NB4 (cell line): ENCODE measurements at regions not wholly inside any gene's neighbourhood (a gene's known extent, or its start where the extent isn't known, plus 50 kb on each side); places are given as distances from the start of the nearest gene placed in this dataset.

Experiments
- DNase-seq: peaks from one replicate; pipeline ENCODE4 v3.0.0; 2010; ENCODE audit warnings: low read depth
- H3K4me3 ChIP-seq: one replicate; pipeline ENCODE4 v1.5.1; 2011; ENCODE audit warnings: mild to moderate bottlenecking, low read depth, low read length, moderate library complexity
- MYC ChIP-seq: IDR thresholded peaks from 2 replicates; pipeline ENCODE4 v1.6.1; 2011; ENCODE audit warnings: low read depth, low read length
- POLR2A ChIP-seq: IDR thresholded peaks from 2 replicates; pipeline ENCODE4 v1.6.1; 2011; ENCODE audit warnings: mild to moderate bottlenecking; ENCODE audit not compliant: insufficient read length; ENCODE audit errors: extremely low read depth
- TF ChIP-seq, protein P1 (sequence below): IDR thresholded peaks from 2 replicates; pipeline ENCODE4 v1.6.1; 2011; ENCODE audit warnings: low read depth, low read length
- TF ChIP-seq, protein P2 (sequence below): IDR thresholded peaks from one replicate; pipeline ENCODE4 v1.5.1; 2012; ENCODE audit warnings: low read depth, low read length

DNA sequence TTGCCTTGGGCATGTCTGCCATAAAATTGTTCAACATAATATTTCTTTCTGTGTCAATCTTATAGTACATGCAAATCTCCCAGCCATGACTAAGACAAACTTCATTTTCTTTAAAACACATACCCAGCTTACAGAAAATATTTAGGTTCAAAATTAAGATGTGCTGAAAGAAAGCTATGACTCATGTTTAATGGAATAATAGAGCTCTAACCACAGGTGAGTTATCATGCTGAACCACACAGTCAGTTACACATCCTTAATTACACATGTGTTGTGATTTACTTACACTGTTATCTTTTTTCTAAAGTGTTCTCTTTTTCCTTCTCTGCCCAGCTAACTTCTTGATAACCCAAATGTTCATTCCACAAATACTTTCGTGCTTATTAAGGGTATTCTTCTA is 1831.2 kb downstream of the OLFM4 start:
- no peak for DNase-seq
- no peak overlapping the region for H3K4me3 ChIP-seq
- TF ChIP-seq POLR2A = no peak
- TF ChIP-seq, protein P1, sequence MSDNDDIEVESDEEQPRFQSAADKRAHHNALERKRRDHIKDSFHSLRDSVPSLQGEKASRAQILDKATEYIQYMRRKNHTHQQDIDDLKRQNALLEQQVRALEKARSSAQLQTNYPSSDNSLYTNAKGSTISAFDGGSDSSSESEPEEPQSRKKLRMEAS = no peak
- TF ChIP-seq, protein P2, sequence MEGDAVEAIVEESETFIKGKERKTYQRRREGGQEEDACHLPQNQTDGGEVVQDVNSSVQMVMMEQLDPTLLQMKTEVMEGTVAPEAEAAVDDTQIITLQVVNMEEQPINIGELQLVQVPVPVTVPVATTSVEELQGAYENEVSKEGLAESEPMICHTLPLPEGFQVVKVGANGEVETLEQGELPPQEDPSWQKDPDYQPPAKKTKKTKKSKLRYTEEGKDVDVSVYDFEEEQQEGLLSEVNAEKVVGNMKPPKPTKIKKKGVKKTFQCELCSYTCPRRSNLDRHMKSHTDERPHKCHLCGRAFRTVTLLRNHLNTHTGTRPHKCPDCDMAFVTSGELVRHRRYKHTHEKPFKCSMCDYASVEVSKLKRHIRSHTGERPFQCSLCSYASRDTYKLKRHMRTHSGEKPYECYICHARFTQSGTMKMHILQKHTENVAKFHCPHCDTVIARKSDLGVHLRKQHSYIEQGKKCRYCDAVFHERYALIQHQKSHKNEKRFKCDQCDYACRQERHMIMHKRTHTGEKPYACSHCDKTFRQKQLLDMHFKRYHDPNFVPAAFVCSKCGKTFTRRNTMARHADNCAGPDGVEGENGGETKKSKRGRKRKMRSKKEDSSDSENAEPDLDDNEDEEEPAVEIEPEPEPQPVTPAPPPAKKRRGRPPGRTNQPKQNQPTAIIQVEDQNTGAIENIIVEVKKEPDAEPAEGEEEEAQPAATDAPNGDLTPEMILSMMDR = no peak

DNA sequence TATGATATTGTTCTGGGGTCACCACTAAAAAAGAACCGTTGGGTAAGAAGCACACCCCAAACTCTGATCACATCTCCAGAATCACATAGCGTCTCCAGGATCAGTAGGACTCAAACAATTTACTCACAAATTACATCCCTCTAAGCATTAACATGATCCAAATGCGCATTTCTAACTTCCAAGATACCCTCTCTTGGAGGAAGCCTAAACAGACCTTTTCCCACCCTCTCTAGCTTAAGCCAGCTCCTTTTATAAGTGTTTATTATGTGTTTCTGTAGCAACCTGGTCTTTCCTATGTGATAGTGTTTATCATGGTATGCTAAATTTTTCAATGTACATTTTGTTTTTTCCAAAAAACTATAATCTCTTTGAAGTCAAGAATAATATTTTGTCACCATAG is 1846.5 kb downstream of the OLFM4 start:
- H3K4me3 ChIP-seq = no peak overlapping the region
- no peak for TF ChIP-seq MYC
- TF ChIP-seq, protein P2 = no peak
- TF ChIP-seq POLR2A = no peak
- TF ChIP-seq, protein P1 = no peak
- DNase-seq = no peak

DNA sequence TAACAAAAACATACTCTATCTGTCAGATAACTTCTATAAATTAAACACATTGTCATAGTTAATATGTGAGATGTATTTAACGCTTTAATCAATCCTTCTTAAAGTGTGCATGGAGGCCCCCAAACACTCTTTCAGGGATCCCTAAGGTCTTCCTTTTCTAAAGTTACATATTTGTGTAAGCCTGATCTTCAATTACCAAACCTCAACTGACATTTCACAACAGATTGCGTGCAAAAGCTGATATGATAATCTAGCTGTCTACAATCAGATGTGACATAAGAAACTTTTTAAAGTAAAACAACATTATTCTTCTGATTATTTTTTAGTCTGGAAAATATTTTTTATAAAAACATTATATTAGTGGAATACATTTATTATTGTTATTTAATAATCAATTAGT is 1850.4 kb downstream of the OLFM4 start:
- peak; percentile 28 for DNase-seq
- H3K4me3 ChIP-seq = no peak overlapping the region
- TF ChIP-seq MYC (no peak), POLR2A (no peak)
- TF ChIP-seq, protein P2 = no peak
- TF ChIP-seq, protein P1 = no peak

DNA sequence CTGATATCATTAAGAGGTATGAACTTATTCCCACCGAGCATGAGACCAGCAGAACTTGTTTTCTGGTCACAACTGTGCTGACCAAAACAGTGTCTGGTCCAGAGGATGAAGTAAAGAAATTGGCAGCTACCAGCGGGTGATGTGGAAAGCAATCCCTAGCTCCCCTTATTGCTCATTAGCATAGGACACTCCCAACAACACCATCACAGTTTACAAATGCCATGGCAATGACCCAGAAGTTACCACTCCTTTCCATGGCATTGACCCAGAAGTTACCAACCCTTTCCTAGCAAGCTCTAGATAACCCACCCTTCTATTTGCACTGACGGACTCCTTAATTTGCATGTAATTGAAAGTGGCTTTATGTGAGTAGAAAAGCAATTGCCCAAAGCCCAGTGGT is 1856.1 kb downstream of the OLFM4 start:
- no peak overlapping the region for H3K4me3 ChIP-seq
- no peak for TF ChIP-seq MYC
- TF ChIP-seq POLR2A = no peak
- TF ChIP-seq, protein P2 = no peak
- TF ChIP-seq, protein P1 = no peak
- DNase-seq = no peak

DNA sequence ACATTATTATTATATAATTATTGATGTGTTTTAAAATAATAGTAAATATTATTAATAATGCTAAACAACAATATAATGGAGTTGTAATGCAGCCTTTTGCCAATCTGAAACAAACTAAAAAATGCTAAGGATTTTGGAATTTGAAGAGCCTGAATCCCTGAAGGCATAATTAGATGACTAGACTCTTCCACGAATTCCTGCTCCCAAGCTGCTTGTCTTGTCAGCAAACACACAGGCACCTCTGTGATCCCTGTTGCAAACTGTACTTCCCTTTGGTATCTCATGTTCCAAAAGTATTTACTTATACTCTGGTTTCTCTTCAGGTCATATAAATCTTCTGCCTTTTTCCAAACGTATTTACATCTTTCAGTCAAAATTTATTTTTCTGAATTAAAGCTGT is 1862.4 kb downstream of the OLFM4 start:
- H3K4me3 ChIP-seq = no peak overlapping the region
- no peak for TF ChIP-seq MYC
- TF ChIP-seq POLR2A = no peak
- TF ChIP-seq, protein P2 = no peak
- TF ChIP-seq, protein P1 = no peak
- DNase-seq = no peak

DNA sequence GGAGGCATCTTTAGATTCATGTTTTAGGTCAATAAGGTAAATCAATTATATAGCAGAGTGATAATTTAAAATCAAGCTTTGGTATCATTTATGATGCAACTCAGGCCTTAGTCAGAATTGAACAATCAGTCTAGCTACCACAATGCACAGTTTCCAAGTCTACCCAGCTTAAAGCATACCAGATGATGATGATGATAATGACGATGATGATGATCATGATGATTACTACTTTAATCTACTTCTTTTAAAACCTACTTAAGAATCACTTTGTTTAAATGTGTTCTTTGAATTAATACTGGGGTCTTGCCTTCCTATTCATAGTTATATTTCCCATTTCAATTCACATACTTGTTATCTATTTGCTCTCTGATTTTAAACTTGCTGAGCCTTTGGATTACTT is 1872.7 kb downstream of the OLFM4 start:
- TF ChIP-seq, protein P1 = no peak
- no peak for TF ChIP-seq MYC
- no peak for TF ChIP-seq POLR2A
- TF ChIP-seq, protein P2 = no peak
- H3K4me3 ChIP-seq = no peak overlapping the region
- DNase-seq = no peak
